MM.1S (cell line): ENCODE measurements at regions not wholly inside any gene's neighbourhood (a gene's known extent, or its start where the extent isn't known, plus 50 kb on each side); places are given as distances from the start of the nearest gene placed in this dataset.
"Not testable (repeated sequence)": the region's sequence is repeated elsewhere in the genome, so short reads cannot be mapped to it uniquely, and the experiment has no call there.

ENCODE experiments used
- DNase-seq: peaks from one replicate; pipeline ENCODE4 v3.0.0-alpha.2; 2015
- H2AFZ ChIP-seq: fragments of 300-600 bp; sonication (generic); 2 replicates; pipeline ENCODE4 v1.6.0; 2016; ENCODE audit warnings: antibody characterized with exemption, low read length
- H3F3A ChIP-seq: fragments of 300-600 bp; sonication (generic); 2 replicates; pipeline ENCODE4 v1.6.1; 2016; ENCODE audit warnings: mild to moderate bottlenecking, antibody characterized with exemption, low read length, moderate library complexity, mixed read lengths; ENCODE audit not compliant: insufficient read depth
- H3K27ac ChIP-seq: fragments of 300-600 bp; sonication (generic); 2 replicates; pipeline ENCODE4 v1.5.1; 2016; ENCODE audit warnings: mild to moderate bottlenecking, low read length
- H3K27me3 ChIP-seq: fragments of 300-600 bp; sonication (generic); replicated peaks from 2 replicates; pipeline ENCODE4 v1.6.0; 2016; ENCODE audit warnings: low read length; ENCODE audit not compliant: insufficient read depth
- H3K36me3 ChIP-seq: fragments of 300-600 bp; sonication (generic); replicated peaks from 2 replicates; pipeline ENCODE4 v1.6.1; 2016; ENCODE audit warnings: mild to moderate bottlenecking, low read length, mixed read lengths; ENCODE audit not compliant: insufficient read depth
- H3K4me1 ChIP-seq: fragments of 300-600 bp; sonication (generic); 2 replicates; pipeline ENCODE4 v1.6.1; 2016; ENCODE audit warnings: low read length, mixed read lengths
- H3K4me2 ChIP-seq: fragments of 300-600 bp; sonication (generic); 2 replicates; pipeline ENCODE4 v1.6.0; 2016; ENCODE audit warnings: low read depth, low read length
- H3K4me3 ChIP-seq: fragments of 300-600 bp; sonication (generic); 2 replicates; pipeline ENCODE4 v1.5.1; 2016; ENCODE audit warnings: low read length, mixed read lengths
- H3K79me2 ChIP-seq: fragments of 300-600 bp; sonication (generic); 2 replicates; pipeline ENCODE4 v1.6.1; 2016; ENCODE audit warnings: mixed run types, low read length, mixed read lengths
- H3K9ac ChIP-seq: fragments of 300-600 bp; sonication (generic); 2 replicates; pipeline ENCODE4 v1.6.1; 2016; ENCODE audit warnings: low read length, mixed read lengths
- H3K9me2 ChIP-seq: fragments of 300-600 bp; sonication (generic); replicated peaks from 2 replicates; pipeline ENCODE4 v1.6.1; 2016; ENCODE audit warnings: mild to moderate bottlenecking, low read length, mixed read lengths; ENCODE audit not compliant: insufficient read depth
- H3K9me3 ChIP-seq: fragments of 300-600 bp; sonication (generic); replicated peaks from 2 replicates; pipeline ENCODE4 v1.6.1; 2016; ENCODE audit warnings: mild to moderate bottlenecking, low read length, mixed read lengths; ENCODE audit not compliant: insufficient read depth
- H4K20me1 ChIP-seq: fragments of 300-600 bp; sonication (generic); 2 replicates; pipeline ENCODE4 v1.6.1; 2016; ENCODE audit warnings: mild to moderate bottlenecking, low read length, moderate library complexity, mixed read lengths; ENCODE audit not compliant: insufficient read depth
- CTCF ChIP-seq: fragments of 300-600 bp; sonication (generic); IDR thresholded peaks from 2 replicates; pipeline ENCODE4 v1.5.1; 2016; ENCODE audit warnings: antibody characterized with exemption, low read length, mixed read lengths
- EZH2 ChIP-seq: fragments of 300-600 bp; sonication (generic); optimal IDR thresholded peaks from 2 replicates; pipeline ENCODE3; 2017; ENCODE audit warnings: low read depth, mild to moderate bottlenecking, antibody characterized with exemption, low read length, mixed read lengths
- EZH2phosphoT487 ChIP-seq: fragments of 300-600 bp; sonication (generic); IDR thresholded peaks from 2 replicates; pipeline ENCODE4 v1.6.1; 2018; ENCODE audit warnings: antibody characterized with exemption, low read length

GRCh38 chr10:9149134-9149533 lies 1094.6 kb downstream of the GATA3 start:
- H3K36me3 ChIP-seq: no peaks in the 10 kb centered on the region
- no peaks in the 10 kb centered on the region for H3K27me3 ChIP-seq
- no peak overlapping the region for H3K4me3 ChIP-seq
- H3K9me2 ChIP-seq: no peaks in the 10 kb centered on the region
- TF ChIP-seq EZH2: no peak
- TF ChIP-seq CTCF: no peak
- TF ChIP-seq EZH2phosphoT487: no peak
- H2AFZ ChIP-seq: no peak overlapping the region
- no peaks in the 10 kb centered on the region for H3F3A ChIP-seq
- H3K27ac ChIP-seq: no peak overlapping the region
- no peaks in the 10 kb centered on the region for H3K4me1 ChIP-seq
- no peaks in the 10 kb centered on the region for H3K79me2 ChIP-seq
- DNase-seq: no peak
- no peaks in the 10 kb centered on the region for H3K9me3 ChIP-seq
- H3K9ac ChIP-seq: no peak overlapping the region
- no peaks in the 10 kb centered on the region for H4K20me1 ChIP-seq
- H3K4me2 ChIP-seq: no peak overlapping the region

- not testable (repeated sequence) for H3K9me2 ChIP-seq, H3K9ac ChIP-seq, H4K20me1 ChIP-seq, H3K27ac ChIP-seq, H3K36me3 ChIP-seq, H3K79me2 ChIP-seq, H3F3A ChIP-seq, H3K4me3 ChIP-seq, H3K9me3 ChIP-seq, H3K27me3 ChIP-seq, H3K4me1 ChIP-seq, DNase-seq, H3K4me2 ChIP-seq, H2AFZ ChIP-seq
These were observed 1098.6 kb downstream of the GATA3 start for GRCh38 chr10:9153057-9153456.

- Histone ChIP-seq H3K9me3 (no peaks in the 10 kb centered on the region), H3K9me2 (no peaks in the 10 kb centered on the region), H3K36me3 (no peaks in the 10 kb centered on the region), H3K9ac (no peak overlapping the region), H3K79me2 (no peaks in the 10 kb centered on the region), H3K27me3 (no peaks in the 10 kb centered on the region), H3F3A (no peaks in the 10 kb centered on the region), H3K4me3 (no peak overlapping the region), H3K4me1 (no peaks in the 10 kb centered on the region), H4K20me1 (no peaks in the 10 kb centered on the region), H3K4me2 (no peak overlapping the region), H2AFZ (no peak overlapping the region), H3K27ac (no peak overlapping the region)
- no peak for TF ChIP-seq EZH2phosphoT487
- no peak for TF ChIP-seq CTCF
- no peak for TF ChIP-seq EZH2
- no peak for DNase-seq
These were observed 1103.2 kb downstream of the GATA3 start for GRCh38 chr10:9157656-9158055.

GRCh38 chr10:9158675-9159074 lies 1104.2 kb downstream of the GATA3 start:
- Histone ChIP-seq H3F3A (no peaks in the 10 kb centered on the region), H4K20me1 (no peaks in the 10 kb centered on the region), H3K9me3 (no peaks in the 10 kb centered on the region), H3K9ac (no peak overlapping the region), H3K27me3 (no peaks in the 10 kb centered on the region), H3K4me1 (no peaks in the 10 kb centered on the region), H3K4me2 (no peak overlapping the region), H3K27ac (no peak overlapping the region), H3K4me3 (no peak overlapping the region), H3K79me2 (no peaks in the 10 kb centered on the region), H3K36me3 (no peaks in the 10 kb centered on the region), H3K9me2 (no peaks in the 10 kb centered on the region), H2AFZ (no peak overlapping the region)
- TF ChIP-seq EZH2 (no peak), EZH2phosphoT487 (no peak), CTCF (no peak)
- DNase-seq: no peak
